HG03135 (cell line): ENCODE measurements at regions not wholly inside any gene's neighbourhood (a gene's known extent, or its start where the extent isn't known, plus 50 kb on each side); places are given as distances from the start of the nearest gene placed in this dataset.

ENCODE experiments used
- ATAC-seq: cut with Tn5 transposase; IDR thresholded peaks from one replicate; pipeline ENCODE4 v1.9.1; 2021; ENCODE audit warnings: mild to moderate bottlenecking, moderate library complexity; ENCODE audit not compliant: unreplicated experiment

DNA sequence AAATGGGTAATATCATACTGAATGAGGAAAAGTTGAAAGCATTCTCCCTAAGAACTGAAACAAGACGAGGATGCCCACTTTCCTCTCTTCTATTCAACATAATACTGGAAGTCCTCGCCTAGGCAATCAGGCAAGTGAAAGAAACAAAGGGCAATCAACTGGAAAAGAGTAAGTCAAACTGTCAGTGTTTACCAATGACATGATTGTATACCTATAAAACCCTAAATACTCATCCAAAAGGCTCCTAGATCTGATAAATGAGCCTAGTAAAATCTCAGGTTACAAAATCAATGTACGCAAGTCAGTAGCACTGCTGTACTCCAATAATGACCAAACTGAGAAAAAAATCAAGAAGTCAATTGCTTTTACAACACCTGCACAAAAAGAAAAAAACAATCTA is 575.8 kb upstream of the PRMT6 start:
- ATAC-seq, result no peak

DNA sequence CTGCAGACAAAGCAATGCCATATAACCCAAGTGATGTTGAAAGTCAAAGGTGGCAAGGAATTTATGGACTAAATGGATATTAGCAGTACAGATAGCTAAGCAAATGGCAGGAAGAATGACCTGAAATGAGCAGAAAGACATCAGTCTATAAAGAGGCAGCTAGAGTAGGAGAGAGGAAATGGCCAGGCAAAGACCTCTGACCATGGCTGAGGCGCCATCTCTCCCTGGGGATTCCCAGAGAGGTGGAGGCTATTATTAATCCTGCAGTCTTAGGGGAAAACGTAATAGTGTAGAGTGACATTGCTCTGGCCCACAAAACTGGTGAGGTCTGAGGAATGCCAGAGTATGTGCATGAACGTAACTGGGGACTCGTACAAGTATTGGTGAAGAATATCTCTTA is 563.6 kb upstream of the PRMT6 start:
- no peak for ATAC-seq

DNA sequence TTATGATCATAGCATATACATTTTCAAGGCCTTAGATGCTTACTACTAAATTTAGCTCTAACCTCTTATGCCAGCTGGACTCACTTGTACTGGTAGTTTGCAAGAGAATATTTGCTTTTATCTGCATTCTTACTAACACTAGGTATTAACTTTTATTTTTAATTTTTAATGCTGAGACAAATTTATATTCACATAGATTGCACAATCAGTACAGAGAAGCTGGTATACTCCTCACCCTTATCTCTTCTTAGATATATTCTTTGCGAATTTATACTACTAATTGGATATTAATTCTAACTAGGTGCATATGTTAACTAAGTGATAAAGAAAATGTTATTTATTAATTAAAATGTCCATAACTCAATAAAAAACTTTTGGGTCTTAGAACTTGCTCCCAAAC is 561.8 kb upstream of the PRMT6 start:
- no peak for ATAC-seq

DNA sequence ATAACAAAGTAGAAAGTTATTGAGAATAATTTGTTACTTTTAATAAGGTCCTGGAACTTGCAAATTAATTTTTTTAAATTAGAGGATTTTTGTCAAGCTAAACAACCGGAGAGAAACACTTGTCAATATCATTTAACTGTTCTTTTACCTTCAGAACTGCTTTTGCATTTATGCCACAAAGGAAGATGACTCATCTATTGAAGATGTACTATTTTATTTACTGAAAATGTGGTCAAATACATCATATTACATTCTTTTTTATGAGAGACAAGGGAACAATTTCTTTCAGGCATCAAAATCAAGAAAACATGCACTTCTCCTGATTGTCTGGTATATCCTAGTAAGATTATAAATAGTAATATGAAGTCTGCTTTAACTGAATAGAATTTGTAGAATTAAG is 558.2 kb upstream of the PRMT6 start:
- ATAC-seq, result no peak

DNA sequence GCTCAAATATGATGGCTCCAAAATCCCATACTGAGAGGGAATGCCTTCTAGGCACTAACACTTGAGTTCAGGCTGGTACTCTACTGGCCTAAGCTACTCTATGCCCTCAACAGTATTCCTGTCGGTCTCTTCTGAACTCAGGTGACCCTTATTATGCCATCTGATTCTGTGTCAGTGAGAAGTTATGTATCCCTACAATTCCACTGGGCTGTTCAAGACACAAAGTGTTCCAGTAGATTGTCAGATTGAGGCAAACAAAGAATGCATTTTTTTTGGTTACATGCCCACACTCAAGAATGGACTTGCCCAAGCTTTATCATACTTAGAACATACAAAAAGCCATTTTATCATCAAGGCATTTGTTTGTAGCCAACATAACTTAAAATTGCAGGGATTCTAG is 553.8 kb upstream of the PRMT6 start:
- no peak for ATAC-seq

DNA sequence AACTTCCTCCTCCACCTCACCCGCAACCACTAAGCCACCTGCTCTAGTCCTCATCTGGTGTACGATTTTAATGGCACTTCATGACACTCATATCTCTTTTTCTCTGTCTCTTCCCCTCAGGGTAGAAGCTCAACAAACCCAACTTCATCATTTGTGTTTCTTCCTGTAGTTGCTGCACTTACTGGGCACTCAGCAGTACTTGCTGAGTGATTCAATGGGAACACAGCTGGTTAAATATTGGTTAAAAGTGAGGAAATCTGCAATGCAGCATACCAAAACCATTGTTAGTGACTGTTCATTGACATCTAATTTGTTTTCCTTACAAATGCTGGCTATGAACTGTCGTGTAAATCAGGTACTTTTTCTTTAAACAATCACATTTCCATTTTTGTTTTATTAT is 541.1 kb upstream of the PRMT6 start:
- ATAC-seq, result no peak

DNA sequence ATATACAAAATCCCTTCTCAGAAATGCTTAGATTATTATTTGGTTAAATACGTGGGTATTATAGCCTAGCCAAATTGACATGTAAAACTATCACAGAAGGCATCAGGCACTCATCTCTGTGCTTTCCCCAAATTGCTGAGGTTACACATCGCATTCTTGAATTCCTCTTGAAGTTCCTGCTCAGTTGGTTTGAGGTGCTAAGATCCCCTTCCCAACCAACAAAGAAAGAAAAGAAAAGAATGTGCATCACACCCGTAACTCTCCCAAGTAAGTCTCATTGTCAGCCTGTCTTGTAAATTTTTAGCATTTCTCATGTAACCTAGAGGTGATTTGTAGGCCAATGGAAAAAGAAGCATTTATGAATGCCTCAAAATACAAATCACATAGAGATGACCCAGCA is 539.2 kb upstream of the PRMT6 start:
- no peak for ATAC-seq

DNA sequence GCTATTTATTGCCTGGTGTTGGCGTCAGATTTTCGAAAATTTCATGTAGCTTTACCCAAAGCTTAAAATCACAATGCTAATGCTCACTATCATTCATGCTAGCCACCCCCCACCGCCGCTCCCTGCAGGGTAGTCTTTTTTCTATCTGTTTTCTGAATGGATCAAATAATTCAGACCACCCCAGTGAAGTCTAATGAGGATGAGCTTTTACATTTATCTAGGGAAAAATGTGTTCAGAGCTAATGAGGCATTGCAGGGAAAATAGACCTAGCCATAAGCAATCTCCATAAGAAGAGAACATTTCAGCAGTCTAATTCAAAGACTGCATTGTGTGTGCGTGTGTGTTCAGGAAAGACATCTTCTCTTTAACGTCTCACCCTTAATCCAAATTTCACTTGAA is 533.0 kb upstream of the PRMT6 start:
- no peak for ATAC-seq

DNA sequence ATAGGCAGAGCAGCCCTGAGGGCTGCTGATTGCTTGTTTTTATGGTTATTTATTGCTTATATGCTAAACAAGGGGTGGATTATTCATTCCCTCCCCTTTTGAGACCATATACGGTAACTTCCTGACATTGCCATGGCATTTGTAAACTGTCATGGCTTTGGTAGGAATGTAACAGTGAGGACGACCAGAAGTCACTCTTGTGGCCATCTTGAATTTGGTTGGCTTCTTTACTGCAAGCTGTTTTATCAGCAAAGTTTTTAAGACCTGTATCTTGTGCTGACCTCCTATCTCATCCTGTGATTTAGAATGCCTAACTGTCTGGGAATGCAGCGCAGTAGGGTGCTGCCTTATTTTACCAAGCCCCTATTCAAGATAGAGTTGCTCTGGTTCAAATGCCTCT is 531.8 kb upstream of the PRMT6 start:
- no peak for ATAC-seq

DNA sequence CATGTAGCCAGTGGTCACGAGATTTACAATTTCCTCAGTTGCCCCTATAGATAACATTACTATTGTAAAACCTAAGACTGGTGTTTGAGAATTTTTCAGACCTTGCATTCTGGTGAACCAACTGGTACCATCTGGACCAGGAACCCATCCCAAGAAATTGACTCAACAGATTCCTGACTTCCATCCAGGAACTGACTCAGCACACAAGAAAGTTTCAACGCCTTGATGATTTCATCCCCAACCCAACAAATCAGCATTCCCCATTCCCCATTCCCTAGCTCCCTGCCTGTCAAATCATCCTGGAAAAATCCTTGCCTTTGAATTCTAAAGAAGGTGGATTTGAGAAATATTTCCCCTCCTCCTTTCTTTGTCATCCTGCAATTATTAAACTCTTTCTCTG is 529.8 kb upstream of the PRMT6 start:
- ATAC-seq, result no peak

DNA sequence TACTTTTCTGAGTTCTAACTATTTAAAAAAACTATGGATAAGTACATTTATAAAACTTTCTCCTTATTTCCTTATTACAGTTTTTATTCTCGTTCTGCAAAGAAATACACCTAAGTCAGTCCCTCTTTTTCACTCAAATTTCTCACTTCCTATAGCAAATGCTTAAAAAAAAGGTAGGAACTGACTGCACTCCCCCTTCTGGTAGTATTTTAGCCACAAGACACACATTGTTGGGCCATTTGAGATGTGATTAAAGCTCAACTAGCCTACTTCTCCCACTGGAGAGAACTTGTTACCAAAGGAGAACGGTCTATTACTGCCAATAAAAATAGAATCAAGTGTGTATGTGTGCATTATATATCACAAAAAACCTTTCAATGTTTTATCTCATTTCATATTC is 521.9 kb upstream of the PRMT6 start:
- ATAC-seq, result no peak

DNA sequence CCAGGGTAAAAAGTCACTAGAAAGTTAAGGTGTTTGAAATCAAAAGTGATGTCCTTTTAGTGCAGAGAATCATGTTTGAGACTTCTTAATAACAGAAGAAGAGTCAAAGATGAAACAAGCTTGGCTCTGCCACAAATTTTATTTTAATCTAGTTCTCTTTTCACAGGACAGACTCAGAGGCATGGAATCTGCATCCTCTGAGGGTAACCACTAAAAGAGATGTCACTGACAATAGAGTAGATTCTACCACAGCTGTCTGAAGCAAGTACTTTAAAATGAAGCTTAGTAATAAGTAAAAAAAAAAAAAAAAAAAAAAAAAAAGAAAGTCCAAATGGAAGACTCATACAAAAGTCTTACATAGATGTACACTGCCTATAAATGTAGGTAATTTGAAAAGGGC is 519.7 kb upstream of the PRMT6 start:
- ATAC-seq, result no peak

DNA sequence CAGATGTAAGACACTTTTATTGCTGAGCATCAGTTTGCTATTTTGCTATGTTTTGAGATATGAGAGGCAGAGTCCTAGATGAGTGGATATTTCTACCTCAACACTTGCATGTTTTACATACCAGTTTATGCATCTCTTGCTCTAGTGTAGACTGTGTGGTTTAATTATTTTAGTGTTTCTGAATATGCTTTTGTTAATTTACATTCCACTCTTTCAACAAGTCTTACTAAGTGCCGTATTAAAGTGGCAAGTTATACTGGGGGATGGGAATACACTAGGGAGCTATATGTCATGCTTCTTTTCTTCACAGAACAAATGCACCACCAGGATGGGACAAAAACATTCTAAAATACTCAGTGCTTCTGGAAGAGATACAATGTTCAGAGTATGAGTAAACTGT is 507.7 kb upstream of the PRMT6 start:
- no peak for ATAC-seq

DNA sequence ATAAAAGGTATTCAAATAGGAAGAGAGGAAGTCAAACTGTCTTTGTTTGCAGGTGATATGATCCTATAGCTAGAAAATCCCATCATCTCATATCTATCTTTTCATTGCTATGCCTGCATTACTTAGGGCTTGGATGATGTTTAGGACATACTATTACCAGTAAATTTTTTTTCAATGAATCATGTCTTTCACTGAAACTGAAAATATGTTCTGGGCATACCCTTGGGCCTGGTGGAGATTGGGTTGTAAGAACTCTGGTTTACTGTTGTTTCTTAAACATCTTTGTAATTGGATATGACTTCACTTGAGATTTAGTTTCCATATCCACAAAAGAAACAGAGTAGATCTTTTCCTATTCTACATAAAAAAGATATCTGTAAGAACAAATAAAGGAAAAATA is 502.2 kb upstream of the PRMT6 start:
- no peak for ATAC-seq

DNA sequence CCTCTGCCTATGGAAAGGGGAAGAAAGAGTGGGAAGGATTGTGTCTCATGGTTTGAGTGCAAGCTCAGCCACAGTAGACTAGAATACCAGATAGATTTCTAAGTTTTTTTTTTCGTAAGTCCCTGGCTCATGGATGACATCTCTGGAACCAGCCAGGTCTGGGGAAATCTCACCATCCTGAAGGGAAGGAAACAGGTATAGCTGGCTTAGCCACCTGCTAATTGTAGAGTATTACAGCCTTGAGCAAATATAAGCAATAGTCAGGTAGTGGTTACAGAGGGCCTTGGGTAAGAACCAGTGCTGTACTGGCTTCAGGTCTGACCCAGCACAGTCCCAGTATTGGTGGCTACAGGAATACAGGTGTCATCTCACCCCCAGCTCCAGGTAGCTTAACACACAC is 500.9 kb upstream of the PRMT6 start:
- ATAC-seq, result no peak

DNA sequence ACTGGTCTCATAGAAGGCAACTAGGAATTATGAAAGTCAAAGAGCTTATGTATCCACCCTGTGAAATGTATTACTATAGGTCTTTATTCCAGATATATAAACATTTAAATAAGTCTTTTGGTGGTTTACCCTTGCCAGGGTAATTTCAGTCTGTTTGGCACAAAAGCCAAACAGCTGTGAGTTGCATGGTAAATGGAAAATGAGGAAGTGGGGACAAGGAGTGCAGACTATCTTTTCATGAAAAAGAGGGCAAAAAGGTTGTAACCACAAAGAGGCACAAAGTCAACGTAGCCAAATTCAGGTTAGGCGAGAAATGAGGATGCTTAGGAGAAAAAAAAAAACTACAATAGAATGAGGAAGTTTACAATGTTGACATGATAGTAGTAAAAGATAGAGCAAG is 492.3 kb upstream of the PRMT6 start:
- no peak for ATAC-seq

DNA sequence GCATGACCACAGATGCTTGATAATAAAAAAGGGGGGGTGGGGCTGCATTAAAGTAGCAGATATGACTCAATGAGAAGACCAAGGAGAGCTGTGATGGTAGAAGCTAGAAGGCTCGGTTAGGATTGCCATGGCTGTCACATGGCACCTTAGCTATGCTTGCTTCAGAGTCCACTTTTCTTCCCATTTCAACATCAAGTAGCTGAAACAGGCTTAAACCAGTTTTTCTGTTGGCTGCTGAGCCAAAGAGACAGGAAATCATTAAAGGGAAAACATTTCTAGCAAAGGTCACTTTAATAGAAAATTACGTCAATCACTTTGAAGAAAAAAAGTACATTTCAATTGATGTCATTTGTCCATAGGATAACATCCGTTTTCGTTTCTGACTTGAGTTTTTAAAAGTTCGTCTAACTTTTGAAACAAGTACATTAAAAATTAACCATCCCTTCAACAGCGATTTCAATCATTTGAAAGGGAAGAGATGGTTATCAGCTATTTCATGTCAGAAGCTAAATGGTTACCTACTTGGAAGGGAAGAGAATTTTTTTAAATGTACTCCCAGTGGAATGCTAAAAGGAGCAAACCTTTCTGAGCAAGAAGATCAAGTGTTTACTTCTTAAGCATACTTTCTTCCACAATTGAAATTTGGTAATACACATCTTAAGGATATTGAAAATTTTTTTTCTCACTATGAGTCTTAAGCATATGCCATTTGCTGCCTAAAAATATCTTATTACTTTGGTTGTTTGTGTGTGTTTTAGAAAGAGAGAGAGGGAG is 488.1 kb upstream of the PRMT6 start:
- no peak for ATAC-seq

DNA sequence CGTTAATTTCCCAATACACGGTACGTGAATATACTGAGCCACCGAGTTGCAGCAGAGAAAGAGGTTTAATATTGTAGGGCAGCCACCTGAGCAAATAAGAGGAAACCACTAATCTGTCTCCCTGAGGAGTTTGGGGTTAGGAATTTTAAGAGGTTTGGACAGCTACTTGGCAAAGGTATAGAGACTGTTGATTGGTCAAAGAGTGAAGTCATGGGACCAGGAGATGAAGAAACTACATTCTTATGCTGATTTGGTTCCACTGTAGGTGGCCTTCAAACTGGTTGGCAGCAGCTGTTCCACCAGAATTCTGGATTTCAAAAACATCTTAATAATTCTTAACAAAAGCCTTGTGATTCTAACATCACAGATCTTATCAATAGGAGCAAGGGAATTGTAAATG is 485.4 kb upstream of the PRMT6 start:
- ATAC-seq, result no peak

DNA sequence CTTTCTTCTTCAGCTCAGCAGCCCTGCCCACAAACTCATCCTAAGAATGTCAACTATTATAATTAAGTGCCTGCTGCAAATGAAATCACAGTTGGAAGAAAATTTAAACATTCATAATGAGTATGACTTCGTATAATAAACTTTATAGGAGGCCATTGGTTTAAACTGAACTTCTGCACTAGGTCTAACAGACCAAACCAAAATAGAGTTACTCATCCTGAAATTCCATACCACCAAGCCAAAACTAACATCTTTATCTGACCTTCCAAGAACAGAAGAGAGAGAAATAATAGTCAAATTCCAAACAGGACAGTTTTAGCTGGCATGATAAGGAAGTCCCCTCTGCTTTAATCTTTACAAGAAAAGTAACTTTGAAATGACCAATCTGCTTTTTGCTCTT is 472.4 kb upstream of the PRMT6 start:
- ATAC-seq, result no peak

DNA sequence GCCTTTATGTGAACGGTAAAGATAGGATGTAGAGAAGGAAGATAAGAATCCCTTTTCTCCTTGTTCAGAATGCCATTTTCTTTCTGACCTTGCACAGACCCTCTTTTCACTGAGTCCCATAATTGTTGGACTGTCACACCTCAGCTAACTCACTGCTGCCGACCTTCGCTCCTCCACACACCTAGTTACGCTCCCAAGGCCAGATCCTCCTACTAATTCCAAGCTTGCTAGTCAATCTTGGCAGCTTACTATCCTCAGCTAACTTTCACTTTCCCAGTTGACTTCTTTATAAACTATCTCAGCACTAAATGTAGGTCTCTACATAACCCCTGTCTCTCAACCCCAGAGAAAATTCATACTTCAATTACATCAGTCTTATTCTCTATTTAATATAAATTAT is 471.8 kb upstream of the PRMT6 start:
- ATAC-seq, result no peak

DNA sequence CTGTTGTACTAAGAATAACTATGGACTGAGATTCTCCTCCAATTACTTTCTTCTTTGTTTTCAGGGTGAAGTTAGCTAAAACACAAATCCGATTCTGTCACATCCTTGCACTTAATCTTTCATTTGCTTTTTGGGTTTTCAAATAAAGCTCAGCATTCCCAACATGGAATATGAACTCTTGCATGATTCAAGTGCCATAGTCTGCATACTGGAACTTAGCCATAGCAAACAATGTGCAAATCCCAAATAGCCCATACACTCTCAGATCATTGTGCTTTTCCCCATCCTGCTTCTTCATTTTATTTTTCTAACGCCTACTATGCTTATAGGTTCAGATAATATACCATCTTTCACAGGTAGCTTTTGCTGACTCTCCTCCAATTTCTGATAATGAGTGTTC is 455.8 kb upstream of the PRMT6 start:
- no peak for ATAC-seq

DNA sequence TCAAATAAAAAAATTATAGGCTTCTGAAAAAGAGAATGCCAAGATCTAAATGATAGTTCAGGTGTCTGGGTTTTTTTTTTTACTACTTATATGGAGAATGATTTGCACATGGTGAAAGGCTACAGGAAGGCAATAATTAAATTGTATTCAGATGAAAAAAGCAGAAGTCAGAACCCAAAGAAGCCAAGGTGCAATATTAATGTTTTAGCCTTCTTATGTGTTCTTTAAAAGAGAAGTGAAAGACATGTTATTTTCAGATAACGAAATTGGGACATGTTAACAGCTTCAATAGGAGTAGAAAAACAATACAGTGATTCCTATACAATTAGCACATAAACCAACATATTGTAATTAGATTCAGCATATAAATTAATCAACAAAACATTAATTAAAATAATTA is 452.9 kb upstream of the PRMT6 start:
- no peak for ATAC-seq

DNA sequence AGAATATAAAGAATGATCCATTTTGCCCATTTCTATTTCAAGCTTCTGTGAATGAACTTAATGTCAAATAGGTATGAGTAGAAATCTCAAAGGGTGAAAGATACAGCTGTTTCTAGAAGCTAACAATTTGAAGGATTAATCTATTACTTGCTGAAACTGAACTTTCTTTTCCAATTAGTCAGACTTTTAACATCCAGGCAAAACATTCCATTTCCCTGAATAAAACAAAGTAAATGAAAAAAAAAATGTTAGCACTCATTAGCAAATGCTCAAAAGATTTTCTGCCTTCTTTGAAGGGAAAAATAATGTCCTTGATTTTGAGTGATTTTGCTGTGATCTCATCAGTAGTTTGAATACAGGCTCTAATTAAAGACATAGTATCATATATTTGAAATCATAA is 447.6 kb upstream of the PRMT6 start:
- no peak for ATAC-seq
